ENCODE measurements at regions not wholly inside any gene's neighbourhood (a gene's known extent, or its start where the extent isn't known, plus 50 kb on each side); places are given as distances from the start of the nearest gene placed in this dataset.
"Not testable (repeated sequence)": the region's sequence is repeated elsewhere in the genome, so short reads cannot be mapped to it uniquely, and the experiment has no call there.

DNA sequence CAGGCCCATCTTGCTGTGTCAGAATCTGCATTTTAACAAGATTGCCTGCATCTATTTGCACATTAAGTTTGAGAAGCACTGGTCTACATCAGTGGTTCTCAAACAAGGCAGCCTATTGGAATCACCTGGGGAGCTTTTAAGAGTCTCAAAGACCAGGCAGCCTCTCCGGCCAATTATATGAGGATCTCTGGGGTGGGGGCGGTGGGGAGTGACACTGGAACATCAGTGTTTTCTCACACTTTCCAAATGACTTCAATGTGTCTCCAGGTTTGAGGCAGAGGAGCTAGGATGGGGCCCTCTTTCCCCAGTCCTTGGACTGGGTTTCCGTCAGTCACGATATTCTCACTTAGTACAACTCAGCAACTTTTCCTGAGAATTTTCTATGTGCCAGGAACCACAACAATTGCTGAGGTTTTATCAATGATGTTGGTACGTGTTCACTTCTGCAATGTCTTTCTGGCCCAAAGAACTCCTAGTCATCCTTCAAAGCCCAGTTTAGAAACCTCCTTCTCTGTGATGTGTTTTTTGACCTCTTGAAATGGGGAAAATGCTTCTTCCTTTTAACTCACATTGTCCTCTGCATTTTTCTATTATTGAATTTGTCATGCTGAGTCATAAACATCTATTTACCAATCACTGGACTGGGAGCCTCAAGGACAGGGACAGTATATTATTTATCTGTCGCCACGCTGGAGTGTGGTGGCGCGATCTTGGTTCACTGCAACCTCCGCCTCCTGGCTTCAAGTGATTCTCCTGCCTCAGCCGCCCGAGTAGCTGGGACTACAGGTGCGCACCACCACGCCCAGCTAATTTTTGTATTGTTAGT, 130.9 kb downstream of the MYCN start:
- DNase-seq: no peak

DNA sequence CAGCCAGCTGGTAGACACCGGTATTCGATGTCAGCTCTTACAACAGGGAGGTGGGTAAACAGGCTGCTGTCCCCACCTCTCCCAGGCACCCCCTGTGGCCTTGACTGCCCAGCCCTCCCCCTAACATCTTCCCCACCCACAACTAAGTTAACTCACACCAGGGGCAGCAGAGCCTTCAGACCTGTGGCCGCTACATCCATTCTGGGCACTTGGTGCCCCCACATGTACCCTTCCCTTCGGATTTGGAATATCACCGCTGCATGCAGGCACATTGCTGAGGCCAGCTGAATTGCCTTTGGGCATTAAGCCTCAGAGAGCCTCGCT, 130.3 kb downstream of the MYCN start:
- DNase-seq: no peak

DNA sequence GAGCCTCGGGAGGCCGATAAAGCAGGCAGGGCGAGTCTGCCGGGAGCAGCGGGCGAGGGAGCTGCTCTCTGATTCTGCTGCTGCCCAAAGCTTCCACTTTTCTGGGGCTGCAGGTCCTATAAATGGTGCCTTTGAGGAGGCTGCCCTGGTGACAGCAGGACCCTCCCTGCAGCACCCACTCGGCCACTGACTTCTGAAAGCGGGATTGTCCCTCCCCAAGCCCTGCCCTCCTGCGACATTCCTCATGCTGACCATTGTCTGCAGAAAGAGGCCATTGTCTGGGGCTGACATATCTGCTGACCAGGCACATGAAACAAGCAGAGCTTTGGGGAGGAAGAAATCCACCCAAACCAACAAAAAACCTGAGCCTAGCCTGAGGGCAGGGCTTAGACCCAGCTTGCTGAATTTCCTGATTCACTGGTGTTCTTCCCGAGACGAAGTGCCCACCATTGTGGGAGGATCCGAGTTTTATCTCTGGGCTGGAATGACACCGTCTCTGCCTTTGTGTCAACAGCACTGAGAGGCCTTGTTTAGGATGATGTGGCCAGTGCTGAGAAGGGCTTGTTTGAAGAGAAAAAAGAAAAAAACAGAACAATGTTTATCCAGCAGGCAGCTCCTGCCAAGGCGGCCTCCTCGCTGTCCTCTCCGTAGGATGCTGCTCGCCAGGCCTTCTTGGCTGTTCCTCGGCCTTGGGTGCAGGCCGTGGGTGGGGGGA, 129.7 kb downstream of the MYCN start:
- no peak for DNase-seq

DNA sequence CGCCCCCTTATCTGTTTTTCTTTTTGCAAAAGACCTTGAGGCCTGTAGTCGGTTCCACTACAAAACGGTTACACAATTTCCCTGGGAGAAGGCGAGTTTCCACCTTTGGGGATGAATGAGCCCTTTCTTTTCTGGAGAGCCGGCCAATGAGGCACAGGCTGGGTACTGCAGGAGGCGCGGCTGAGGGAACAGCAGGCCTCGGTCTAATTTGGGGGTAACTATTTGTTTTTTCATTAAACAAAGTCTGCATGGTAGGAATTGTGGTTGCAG, 129.2 kb downstream of the MYCN start:
- DNase-seq: no peak

DNA sequence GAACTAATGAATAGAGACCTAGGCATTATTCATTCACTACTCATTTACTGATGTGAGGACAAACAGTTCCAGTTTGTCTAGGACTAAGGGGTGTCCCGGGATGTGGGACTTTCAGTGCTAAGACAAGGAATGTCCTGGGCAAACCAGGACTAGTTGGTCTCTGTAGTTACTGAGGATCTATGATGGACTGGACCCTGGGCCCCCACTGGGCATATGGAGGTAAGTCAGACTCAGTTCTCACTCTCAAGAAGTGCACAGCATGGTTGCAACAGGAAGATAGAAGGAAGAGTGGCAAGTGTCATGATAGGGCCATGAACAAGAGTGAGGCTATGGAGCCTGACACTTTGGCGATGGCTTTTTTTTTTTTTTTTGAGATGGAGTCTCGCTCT, 128.2 kb downstream of the MYCN start:
- DNase-seq: no peak

DNA sequence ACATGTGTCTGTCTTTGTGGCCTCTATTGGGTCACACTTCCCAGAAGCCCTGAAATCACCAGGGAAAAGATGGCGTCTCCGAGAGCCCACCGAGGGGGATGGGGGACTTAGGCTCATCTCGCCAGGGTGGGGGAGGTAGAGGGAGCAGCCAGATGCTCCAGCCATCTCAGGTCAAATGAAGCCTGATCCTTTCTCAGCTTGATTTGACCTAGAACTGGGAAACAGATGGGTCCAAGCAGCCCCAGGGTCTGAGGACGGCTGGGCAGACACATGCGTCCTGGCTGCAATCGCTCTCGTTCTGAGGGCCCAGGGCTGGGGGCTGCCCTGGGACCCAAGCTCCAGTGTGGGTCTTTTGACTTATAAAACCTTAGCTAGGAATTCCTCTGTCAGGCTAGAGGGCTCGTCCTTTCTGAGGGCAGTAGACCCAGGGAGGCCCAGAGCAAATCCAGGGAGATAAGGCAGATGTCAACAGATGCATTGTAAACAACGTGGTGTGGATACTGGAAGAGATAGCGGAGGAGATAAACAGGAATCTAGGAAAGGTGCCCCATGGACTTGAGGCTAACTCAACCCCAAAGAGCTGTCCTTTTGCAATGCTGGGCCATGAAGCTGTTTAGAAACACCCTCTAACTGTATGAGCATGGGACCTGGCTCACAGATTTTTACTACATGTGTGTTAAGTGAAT, 127.7 kb downstream of the MYCN start:
- DNase-seq: no peak

DNA sequence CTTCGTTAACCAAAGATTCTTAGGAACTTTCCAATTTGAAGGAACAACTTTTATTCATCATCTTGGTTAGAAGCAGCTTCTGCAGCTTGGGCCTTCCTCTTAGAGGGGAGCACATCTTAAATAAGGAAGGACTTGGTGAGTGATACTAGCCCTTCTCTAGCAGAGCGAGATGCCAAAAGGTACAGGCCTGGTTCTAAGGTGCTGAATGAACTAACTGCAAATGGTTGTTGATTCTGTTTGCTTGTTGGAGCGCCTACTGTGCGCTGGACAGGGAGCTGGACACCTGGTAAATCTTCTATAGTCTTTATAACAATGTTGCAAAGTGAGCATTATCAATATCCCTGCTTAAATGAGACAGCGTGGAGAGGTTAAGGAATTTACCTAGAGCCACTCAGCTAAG, 127.1 kb downstream of the MYCN start:
- no peak for DNase-seq

DNA sequence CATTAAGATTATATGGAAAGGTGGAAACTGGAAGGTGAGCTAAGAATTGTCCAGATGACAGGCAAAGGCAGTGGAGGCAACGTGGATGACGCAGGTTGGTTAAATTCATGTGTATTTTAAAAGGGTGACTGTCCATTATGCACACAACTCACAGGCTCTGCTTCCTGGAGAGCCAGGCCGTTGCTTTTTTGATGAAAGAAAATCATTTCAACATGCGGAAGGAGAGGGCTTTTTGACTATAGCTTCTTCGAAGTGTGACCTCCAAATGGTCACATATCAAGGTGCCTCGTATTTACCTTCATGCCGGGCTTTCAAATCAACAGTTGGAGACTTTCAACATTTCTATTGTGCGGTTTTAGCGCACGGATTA, 126.7 kb downstream of the MYCN start:
- DNase-seq: no peak

DNA sequence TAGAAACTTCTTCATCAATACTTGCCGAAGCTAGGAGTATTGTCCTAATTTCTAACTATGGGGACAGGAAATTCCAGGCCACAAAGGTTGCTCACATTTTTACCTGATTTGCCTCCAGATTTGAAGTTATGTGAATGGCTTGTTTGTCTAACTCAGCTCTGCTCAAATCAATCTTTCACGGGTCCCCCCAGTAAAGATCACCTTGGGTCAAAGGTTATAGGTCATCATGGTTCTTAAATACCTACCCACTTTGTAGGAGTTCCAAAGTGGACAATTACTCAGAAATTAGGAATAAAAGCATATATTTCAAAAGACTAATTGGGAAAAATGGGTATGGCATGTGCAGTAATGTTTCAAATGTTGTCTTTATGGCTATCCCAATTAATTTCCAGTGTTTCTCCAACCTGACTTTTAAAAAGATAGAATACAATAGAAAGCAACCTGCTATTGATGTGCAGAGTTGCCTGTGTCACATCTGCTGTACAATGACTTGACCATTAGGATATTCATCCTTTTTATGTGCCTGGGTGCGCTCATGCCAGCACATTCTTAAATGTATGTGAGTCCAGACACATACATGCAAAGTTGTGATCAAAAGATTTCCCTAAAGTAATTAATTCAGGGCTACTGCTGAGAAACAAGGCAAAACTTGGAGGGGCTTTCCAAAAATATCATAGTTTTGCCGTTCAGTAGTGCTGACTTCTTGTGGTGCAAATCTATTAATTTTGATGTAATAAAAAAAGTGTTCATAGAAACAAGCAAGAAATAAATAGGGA, 126.1 kb downstream of the MYCN start:
- no peak for DNase-seq

DNA sequence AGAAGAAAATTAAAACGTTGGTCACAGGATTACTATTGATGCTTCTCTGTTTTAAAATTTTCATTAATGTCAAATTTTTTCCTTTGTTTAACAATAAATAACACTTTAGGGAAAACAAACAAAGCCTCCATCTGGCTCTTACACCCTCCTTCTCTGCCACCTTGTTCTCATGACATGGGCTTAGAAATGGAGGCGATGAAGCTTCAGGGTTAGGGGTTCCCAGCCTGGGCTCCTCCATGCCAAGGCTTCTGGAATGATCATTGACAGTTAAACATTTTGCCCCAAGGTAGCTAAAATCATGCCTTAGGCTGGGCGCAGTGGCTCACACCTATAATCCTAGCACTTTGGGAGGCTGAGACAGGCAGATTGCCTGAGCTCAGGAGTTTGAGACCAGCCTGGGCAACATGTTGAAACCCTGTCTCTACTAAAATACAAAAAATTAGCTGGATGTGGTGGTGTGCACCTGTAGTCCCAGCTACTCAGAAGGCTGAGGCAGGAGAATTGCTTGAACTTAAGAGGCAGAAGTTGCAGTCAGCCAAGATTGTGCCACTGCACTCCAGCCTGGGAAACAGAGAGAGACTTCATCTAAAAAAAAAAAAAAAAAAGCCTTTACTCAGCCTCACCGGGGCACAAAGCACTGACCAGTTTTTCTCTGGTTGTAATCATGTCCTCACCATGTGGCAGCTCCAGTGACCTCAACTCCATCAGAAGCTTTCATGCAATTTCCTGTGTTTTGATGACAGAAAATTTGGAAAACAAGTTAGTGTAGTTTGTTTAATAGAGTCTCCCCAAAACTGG, 125.1 kb downstream of the MYCN start:
- DNase-seq: not testable (repeated sequence)

DNA sequence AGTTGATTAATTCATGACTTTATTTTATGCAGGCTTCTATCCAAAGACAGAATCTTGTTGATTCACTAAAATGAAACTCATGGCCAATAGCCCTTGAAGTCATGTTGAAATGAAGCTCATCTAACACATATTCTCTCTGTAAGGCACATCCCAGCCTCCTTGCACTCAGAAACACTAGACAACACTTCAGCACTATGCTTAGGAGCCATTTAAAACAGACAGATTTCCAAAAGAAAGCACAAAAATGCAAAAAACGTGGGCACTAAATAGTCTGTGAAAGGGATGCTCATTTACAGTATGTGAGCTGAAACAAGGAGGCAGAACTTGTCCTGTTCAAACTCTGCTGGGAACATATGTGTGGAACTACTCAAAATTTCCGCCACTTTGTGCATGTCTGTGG, 124.4 kb downstream of the MYCN start:
- DNase-seq: no peak

DNA sequence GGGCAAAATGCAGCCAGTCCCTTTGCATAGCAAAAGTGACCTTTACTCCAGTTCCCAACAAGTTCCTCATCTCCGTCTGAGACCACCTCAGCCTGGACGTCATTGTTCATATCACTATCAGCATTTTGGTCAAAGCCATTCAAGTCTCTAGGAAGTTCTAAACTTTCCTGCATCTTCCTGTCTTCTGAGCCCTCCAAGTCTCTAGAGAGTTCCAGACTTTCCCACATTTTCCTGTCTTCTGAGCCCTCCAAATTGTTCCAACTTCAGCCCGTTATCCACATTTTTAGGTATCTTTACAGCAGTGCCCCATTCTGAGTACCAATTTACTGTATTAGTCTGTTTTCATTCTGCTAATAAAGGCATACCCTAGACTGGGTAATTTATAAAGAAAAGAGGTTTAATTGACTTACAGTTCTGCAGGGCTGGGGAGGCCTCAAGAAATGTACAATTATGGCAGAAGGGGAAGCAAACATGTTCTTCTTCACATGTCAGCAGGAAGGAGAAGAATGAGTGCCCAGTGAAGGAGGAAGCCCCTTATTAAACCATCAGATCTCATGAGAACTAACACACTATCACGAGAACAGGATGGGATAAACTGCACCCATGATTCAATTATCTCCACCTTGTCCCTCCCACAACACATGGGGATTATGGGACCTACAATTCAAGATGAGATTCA, 123.7 kb downstream of the MYCN start:
- DNase-seq: no peak

DNA sequence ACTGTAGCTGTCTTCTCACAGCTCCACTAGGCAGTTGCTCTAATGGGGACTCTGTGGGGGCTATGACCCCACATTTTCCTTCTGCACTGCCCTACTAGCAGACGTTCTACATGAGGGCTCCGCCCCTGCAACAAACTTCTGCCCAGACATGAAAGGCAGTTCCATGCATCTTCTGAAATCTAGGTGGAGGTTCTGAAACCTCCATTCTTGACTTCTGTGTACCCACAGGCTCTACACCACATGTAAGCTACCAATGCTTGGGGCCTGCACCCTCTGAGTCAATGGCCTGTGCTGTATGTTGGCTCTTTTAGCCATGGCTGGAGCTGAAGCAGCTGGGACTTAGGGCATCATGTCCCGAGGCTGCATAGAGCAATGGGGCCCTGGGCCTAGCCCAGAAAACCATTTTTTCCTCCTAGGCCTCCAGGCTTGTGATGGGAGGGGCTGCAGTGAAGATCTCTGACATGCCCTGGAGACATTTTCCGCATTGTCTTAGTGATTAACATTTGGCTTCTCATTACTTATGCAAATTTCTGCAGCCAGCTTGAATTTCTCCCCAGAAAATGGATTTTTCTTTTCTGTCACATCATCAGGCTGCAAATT, 123.0 kb downstream of the MYCN start:
- DNase-seq: no peak

DNA sequence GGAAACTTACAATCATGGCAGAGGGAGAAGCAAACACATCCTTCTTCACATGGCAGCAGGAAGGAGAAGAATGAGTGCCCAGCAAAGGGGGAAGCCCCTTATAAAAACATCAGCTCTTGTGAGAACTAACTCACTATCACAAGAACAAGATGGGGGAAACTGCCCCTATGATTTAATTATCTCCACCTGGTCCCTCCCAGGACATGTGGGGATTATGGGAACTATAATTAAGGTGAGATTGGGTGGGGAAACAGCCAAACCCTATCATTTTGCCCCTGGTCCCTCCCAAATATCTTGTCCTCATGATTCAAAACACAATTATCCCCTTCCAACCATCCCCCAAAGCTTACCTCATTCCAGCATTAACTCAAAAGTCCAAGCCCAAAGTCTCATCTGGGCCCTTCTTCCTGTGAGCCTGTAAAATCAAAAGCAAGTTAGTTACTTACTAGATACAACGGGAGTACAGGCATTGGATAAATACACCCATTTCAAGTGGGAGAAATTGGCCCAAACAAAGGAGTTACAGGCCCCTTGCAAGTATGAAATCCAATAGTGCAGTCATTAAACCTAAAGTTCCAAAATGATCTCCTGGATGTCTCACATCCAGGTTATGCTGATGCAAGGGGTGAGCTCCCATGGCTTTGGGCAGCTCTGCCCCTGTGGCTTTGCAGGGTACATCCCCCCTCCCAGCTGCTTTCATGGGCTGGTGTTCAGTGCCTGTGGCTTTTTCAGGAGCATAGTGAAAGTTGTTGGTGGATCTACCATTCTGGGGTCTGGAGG, 122.3 kb downstream of the MYCN start:
- DNase-seq: no peak

DNA sequence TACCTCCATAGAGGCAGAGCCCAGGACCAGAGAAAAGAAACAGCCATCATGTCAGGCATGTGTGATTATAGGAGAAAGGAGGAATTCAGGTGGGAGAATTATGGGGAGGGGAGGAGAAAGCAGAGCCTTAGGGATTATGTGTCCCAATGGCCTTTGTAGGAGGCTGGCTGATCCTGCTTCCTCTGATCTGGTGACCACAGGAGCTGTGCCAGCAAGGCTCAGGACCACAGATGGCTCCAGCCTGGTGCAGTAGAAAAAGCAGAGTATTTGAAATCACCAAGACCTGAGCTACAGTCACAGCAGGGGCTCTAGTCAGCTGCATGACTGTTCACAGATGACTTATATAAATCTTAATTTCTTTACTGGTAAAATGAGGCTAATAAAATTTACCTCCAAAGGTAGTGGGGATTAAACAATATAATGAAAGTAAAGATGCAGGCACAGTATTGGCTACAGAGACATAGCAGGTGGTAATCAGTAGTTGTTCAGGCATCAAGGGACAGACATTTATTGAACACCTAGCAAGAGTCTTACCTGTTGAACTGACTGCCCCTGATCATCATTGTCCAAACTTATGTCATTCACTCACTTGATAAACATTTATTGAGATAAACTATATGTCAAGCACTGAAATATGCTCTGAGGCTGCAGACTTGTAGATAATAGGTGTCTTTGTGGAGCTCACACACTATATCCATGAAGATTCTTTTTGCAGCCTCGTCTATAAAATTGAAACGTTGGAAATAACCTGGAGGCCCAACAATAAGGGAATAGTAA, 121.3 kb downstream of the MYCN start:
- no peak for DNase-seq

DNA sequence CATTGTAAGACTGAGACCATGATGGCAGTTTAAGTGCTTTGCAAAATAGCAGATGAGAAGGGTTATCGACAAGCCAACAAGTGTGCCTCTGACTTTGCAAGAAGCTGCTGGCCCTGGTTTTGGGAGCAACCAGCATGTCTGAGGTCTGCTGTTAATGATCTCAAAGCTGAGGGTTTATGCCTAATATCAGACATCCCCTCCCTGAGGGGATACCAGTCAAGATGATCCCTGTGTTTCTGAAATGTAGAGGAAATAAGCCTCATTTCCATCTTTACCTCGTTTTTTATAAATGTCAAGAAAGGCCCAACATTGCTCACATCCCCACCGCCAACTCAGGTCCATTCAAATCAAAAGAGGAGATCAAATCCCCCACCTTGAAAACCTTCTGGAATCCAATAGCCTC, 120.6 kb downstream of the MYCN start:
- DNase-seq: no peak

DNA sequence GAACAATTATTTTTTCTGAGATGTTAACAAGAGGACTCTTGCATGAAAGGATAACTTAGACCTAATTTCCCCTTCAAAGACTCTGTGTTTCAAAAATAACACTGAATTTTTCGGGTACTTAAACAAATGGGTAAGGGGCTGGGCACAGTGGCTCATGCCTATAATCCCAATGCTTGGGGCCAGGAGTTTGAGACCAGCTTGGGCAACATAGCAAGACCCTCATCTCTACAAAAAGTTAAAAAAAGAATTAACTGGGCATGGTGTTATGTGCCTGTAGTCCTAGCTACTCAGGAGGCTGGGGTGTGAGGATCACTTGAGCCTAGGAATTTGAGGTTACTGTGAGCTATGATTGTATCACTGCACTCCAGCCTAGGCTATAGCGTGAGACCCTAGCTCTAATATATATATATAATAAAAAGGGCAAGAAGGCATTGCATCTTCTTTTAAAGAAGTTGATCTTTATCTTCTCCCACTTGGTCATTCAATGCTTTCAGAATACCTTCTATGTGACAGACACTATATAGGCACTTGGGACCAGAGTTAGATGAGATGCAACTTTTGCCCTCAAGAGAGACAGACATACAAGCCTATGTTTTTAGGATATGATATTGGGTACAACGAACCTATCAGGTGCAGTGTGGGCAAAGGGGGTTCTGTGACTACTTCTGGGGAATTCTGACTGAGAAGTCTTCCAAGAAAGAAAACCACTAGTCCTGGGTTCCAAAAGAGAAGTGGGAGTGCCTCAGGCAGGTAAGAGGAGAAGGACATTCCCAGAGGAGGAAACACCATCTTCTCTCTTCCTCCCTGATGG, 120.0 kb downstream of the MYCN start:
- no peak for DNase-seq

DNA sequence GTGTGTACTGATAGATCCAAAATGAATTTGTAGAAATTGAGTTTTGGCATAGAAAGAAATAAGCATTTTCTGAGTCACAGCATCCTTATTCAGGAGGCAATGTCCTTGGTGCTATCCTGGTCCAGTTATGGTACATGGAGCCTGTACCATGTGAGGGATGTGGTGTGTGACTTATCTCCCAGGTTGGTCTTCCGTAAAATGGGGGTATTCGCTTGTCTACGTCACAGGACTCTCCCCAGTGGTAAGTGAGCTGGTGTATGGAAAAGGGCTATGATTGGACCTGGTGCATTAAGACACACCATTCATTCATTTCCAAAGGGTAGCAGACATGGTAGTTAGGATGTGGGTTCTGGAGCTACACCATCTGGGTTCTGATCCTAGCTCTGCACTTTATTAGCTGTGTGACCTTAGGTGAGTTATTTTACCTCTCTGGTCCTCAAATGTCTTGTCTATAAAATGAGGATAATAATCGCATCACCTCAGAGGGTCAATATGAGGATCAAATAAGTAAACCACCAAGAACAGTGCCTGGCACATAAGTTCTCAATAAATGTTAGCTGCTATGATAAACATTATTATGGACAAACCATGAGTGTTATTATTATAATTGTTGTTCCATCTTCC, 119.2 kb downstream of the MYCN start:
- no peak for DNase-seq
